Muscle layer of colon (tissue), 2 donors: ENCODE measurements at regions not wholly inside any gene's neighbourhood (a gene's known extent, or its start where the extent isn't known, plus 50 kb on each side); places are given as distances from the start of the nearest gene placed in this dataset.
"Not testable (repeated sequence)": the region's sequence is repeated elsewhere in the genome, so short reads cannot be mapped to it uniquely, and the experiment has no call there.

Experiments used
- H3K27ac ChIP-seq: one replicate; pipeline ENCODE4 v1.7.0; 2013; ENCODE audit warnings: low read depth, mild to moderate bottlenecking, low read length, moderate library complexity
- H3K27me3 ChIP-seq, 2 donors: one replicate each; pipeline ENCODE4 v1.7.0; 2013; ENCODE audit warnings: low read length in 2 of 2, mild to moderate bottlenecking in 2 of 2; ENCODE audit not compliant: insufficient read depth in 2 of 2, control insufficient read depth in 1 of 2
- H3K36me3 ChIP-seq: one replicate; pipeline ENCODE4 v1.7.0; 2013; ENCODE audit warnings: mild to moderate bottlenecking, low read length; ENCODE audit not compliant: insufficient read depth
- H3K4me1 ChIP-seq: one replicate; pipeline ENCODE4 v1.7.0; 2013; ENCODE audit warnings: mild to moderate bottlenecking, low read length; ENCODE audit not compliant: insufficient read depth
- H3K4me3 ChIP-seq, 2 donors: one replicate each; pipeline ENCODE4 v1.7.0; 2013; ENCODE audit warnings: low read length in 2 of 2, low read depth in 1 of 2, mild to moderate bottlenecking in 1 of 2, moderate library complexity in 1 of 2
- H3K9ac ChIP-seq: one replicate; pipeline ENCODE4 v1.7.0; 2013; ENCODE audit warnings: low read length
- H3K9me3 ChIP-seq: one replicate; pipeline ENCODE4 v1.7.0; 2013; ENCODE audit warnings: mild to moderate bottlenecking, low read length
- donor health status: abdominal sarcoma.
- donor health status: Adenocarcinoma of cecum.

- H3K36me3 ChIP-seq = no peaks in the 10 kb centered on the region
- H3K9ac ChIP-seq = no peak overlapping the region
- no peak overlapping the region for H3K4me3 ChIP-seq
- H3K27ac ChIP-seq = peak overlapping the region; percentile 10
- peaks cover 33% of the 10 kb centered on the region for H3K4me1 ChIP-seq
- H3K27me3 ChIP-seq = no peaks in the 10 kb centered on the region
- H3K9me3 ChIP-seq = no peaks in the 10 kb centered on the region
These were observed 57.1 kb upstream of the KMT2E start for GRCh38 chr7:104956753-104957450.

GRCh38 chr7:104958371-104958865, 55.6 kb upstream of the KMT2E start:
- Histone ChIP-seq H3K4me1 (peaks cover 46% of the 10 kb centered on the region), H3K36me3 (no peaks in the 10 kb centered on the region), H3K9me3 (no peaks in the 10 kb centered on the region), H3K27ac (peak overlapping the region; percentile 42), H3K4me3 (no peak overlapping the region), H3K9ac (no peak overlapping the region), H3K27me3 (no peaks in the 10 kb centered on the region)

GRCh38 chr7:104959483-104959882, 54.5 kb upstream of the KMT2E start:
- H3K9ac ChIP-seq, H3K36me3 ChIP-seq, H3K27me3 ChIP-seq, H3K9me3 ChIP-seq, H3K4me3 ChIP-seq, H3K27ac ChIP-seq: not testable (repeated sequence)
- H3K4me1 ChIP-seq = peaks cover 56% of the 10 kb centered on the region

- H3K27me3 ChIP-seq = no peaks in the 10 kb centered on the region
- no peak overlapping the region for H3K27ac ChIP-seq
- no peaks in the 10 kb centered on the region for H3K9me3 ChIP-seq
- no peak overlapping the region for H3K9ac ChIP-seq
- H3K36me3 ChIP-seq = no peaks in the 10 kb centered on the region
- no peak overlapping the region for H3K4me3 ChIP-seq
- peaks cover 58% of the 10 kb centered on the region for H3K4me1 ChIP-seq
These were observed 53.1 kb upstream of the KMT2E start for GRCh38 chr7:104960741-104961448.

GRCh38 chr7:104961821-104962220, 52.2 kb upstream of the KMT2E start:
- Histone ChIP-seq H3K4me3 (no peak overlapping the region), H3K4me1 (peaks cover 51% of the 10 kb centered on the region), H3K9me3 (no peaks in the 10 kb centered on the region), H3K9ac (no peak overlapping the region), H3K27ac (no peak overlapping the region), H3K36me3 (no peaks in the 10 kb centered on the region), H3K27me3 (no peaks in the 10 kb centered on the region)

GRCh38 chr7:104962781-104963180, 51.2 kb upstream of the KMT2E start:
- no peaks in the 10 kb centered on the region for H3K36me3 ChIP-seq
- no peak overlapping the region for H3K9ac ChIP-seq
- H3K27me3 ChIP-seq = no peaks in the 10 kb centered on the region
- no peak overlapping the region for H3K27ac ChIP-seq
- peaks cover 47% of the 10 kb centered on the region for H3K4me1 ChIP-seq
- H3K4me3 ChIP-seq = no peak overlapping the region
- no peaks in the 10 kb centered on the region for H3K9me3 ChIP-seq

GRCh38 chr7:104963378-104963990, 50.5 kb upstream of the KMT2E start:
- H3K27ac ChIP-seq = no peak overlapping the region
- no peaks in the 10 kb centered on the region for H3K27me3 ChIP-seq
- peaks cover 48% of the 10 kb centered on the region for H3K4me1 ChIP-seq

GRCh38 chr7:104963991-104964385, 50.0 kb upstream of the KMT2E start:
- H3K27ac ChIP-seq = no peak overlapping the region

More at GRCh38 chr7:104963378-104963990, 50.5 kb upstream of the KMT2E start:
- Histone ChIP-seq H3K36me3 (no peaks in the 10 kb centered on the region), H3K9me3 (no peaks in the 10 kb centered on the region), H3K9ac (no peak overlapping the region), H3K4me3 (no peak overlapping the region)

More at GRCh38 chr7:104963991-104964385, 50.0 kb upstream of the KMT2E start:
- Histone ChIP-seq H3K4me3 (no peak overlapping the region), H3K9ac (no peak overlapping the region), H3K27me3 (no peaks in the 10 kb centered on the region), H3K4me1 (peaks cover 47% of the 10 kb centered on the region), H3K36me3 (no peaks in the 10 kb centered on the region), H3K9me3 (no peaks in the 10 kb centered on the region)
